K562 (cell line): ENCODE measurements at regions not wholly inside any gene's neighbourhood (a gene's known extent, or its start where the extent isn't known, plus 50 kb on each side); places are given as distances from the start of the nearest gene placed in this dataset.

Experiments used
- ATAC-seq: fragments of 200-7000 bp; cut with Tn5 transposase; 3 replicates; pipeline ENCODE4 v1.9.1; 2020; ENCODE audit warnings: moderate library complexity
- BruUV-seq: library from RNA; stranded (reverse); fragments of 400-500 nt; replicated peaks from 2 replicates; lab custom pipeline; 2021; lab: Mats Ljungman, UMichigan
- CTCF ChIA-PET: fragments of 300-600 bp; formaldehyde crosslinking; extraction: SDS; loops from one replicate; lab custom pipeline; 2021; ENCODE audit warnings: low intra/inter-chr PET ratio; lab: Yijun Ruan, JAX
- POLR2A ChIA-PET: fragments of 300-600, 350-650 bp; sonication (Branson Sonifier 250); formaldehyde crosslinking; extraction: SDS; loops from one replicate; lab custom pipeline; 2021; ENCODE audit warnings: antibody characterized with exemption, inconsistent platforms; lab: Yijun Ruan, JAX
- DNase-seq, 4 experiments: peaks; one replicate each; pipeline versions ENCODE4 v3.0.0 to v3.0.0-alpha.2; 2011 to 2018; ENCODE audit warnings: low spot score in 3 of 4, mixed read lengths in 3 of 4; ENCODE audit errors: extremely low read depth in 1 of 4
- FAIRE-seq: peaks from 2 replicates; lab custom pipeline; 2011; peaks lifted over from hg19 to GRCh38; lab: Jason Lieb, UNC
- H2AFZ ChIP-seq: 2 replicates; pipeline ENCODE4 v1.6.0; 2011; ENCODE audit warnings: low read depth, low read length, control low read depth, inconsistent platforms
- H3K27ac ChIP-seq: fragments of 200-600 bp; 3 replicates; pipeline ENCODE4 v1.8.0; 2011; ENCODE audit warnings: low read depth, mild to moderate bottlenecking, control low read depth, inconsistent platforms, low read length, moderate library complexity, mixed read lengths; ENCODE audit errors: extremely low read depth
- H3K27me3 ChIP-seq, 2 experiments: fragments of 300-600 bp in 1 of 2; 2 replicates in 1 of 2; 3 replicates in 1 of 2; pipeline versions ENCODE4 v1.6.0 to v1.8.0; 2011; ENCODE audit warnings: inconsistent platforms in 2 of 2, low read length in 2 of 2, mild to moderate bottlenecking in 1 of 2, mixed read lengths in 1 of 2, moderate library complexity in 1 of 2; ENCODE audit not compliant: control insufficient read depth in 2 of 2, insufficient read depth in 2 of 2
- H3K36me3 ChIP-seq: fragments of 300-600 bp; 3 replicates; pipeline ENCODE4 v1.8.0; 2011; ENCODE audit warnings: mild to moderate bottlenecking, low read length, inconsistent platforms; ENCODE audit not compliant: control insufficient read depth, insufficient read depth
- H3K4me1 ChIP-seq, 2 experiments: fragments of 200-600 bp in 1 of 2; replicated peaks in 1 of 2; 2 replicates in 1 of 2; 3 replicates in 1 of 2; pipeline versions ENCODE4 v1.5.1 to v1.8.0; 2011; ENCODE audit warnings: inconsistent platforms in 2 of 2, low read length in 2 of 2, mild to moderate bottlenecking in 1 of 2, mixed read lengths in 1 of 2, moderate library complexity in 1 of 2; ENCODE audit not compliant: control insufficient read depth in 2 of 2, insufficient read depth in 2 of 2
- H3K4me2 ChIP-seq: 2 replicates; pipeline ENCODE4 v1.6.1; 2011; ENCODE audit warnings: low read length, control low read depth, inconsistent platforms, mixed read lengths; ENCODE audit not compliant: insufficient read depth
- H3K4me3 ChIP-seq: fragments of 200-600 bp; sonication (generic), shearing (Covaris generic); 2 replicates; pipeline ENCODE4 v1.5.1; 2016; ENCODE audit warnings: control low read depth, inconsistent platforms
- H3K79me2 ChIP-seq: fragments of 200-600 bp; 3 replicates; pipeline ENCODE4 v1.8.0; 2011; ENCODE audit warnings: low read length, inconsistent platforms; ENCODE audit not compliant: control insufficient read depth, insufficient read depth
- H3K9ac ChIP-seq, 2 experiments: 2 replicates each; pipeline versions ENCODE4 v1.6.0 to v1.6.1; 2011; ENCODE audit warnings: low read depth in 2 of 2, low read length in 2 of 2, control low read depth in 1 of 2, inconsistent platforms in 1 of 2, mild to moderate bottlenecking in 1 of 2, mixed read lengths in 1 of 2; ENCODE audit not compliant: insufficient read depth in 1 of 2
- H3K9me1 ChIP-seq: one replicate; pipeline ENCODE4 v1.6.0; 2011; ENCODE audit warnings: inconsistent platforms, mild to moderate bottlenecking, low read length, moderate library complexity; ENCODE audit not compliant: control insufficient read depth, insufficient read depth
- H3K9me3 ChIP-seq: replicated peaks from 2 replicates; pipeline ENCODE4 v1.5.1; 2011; ENCODE audit warnings: low read depth, low read length, inconsistent platforms; ENCODE audit not compliant: control insufficient read depth, insufficient read depth
- H4K20me1 ChIP-seq: replicated peaks from 2 replicates; pipeline ENCODE4 v1.6.1; 2011; ENCODE audit warnings: low read length, inconsistent platforms, mixed read lengths; ENCODE audit not compliant: control insufficient read depth, insufficient read depth
- ARNT ChIP-seq, 2 experiments: fragments of 450-650 bp; IDR thresholded peaks; 2 replicates each; pipeline ENCODE4 v1.6.1; 2016; ENCODE audit warnings: mild to moderate bottlenecking in 1 of 2
- DPF2 ChIP-seq: fragments of 450-650 bp; IDR thresholded peaks from 2 replicates; pipeline ENCODE4 v1.6.1; 2016
- FOXJ2 ChIP-seq: fragments of 200-800 bp; sonication (Bioruptor generic); IDR thresholded peaks from 2 replicates; pipeline ENCODE4 v1.6.1; 2016; ENCODE audit warnings: missing genetic modification characterization, missing compliant biosample characterization
- GTF2F1 ChIP-seq: IDR thresholded peaks from 2 replicates; pipeline ENCODE4 v1.6.1; 2011; ENCODE audit warnings: low read depth, low read length, improper control_type of control experiment
- KLF13 ChIP-seq: fragments of 450-650 bp; IDR thresholded peaks from 2 replicates; pipeline ENCODE4 v1.6.1; 2016; ENCODE audit warnings: missing genetic modification characterization, low read depth, mild to moderate bottlenecking, missing compliant biosample characterization, moderate library complexity, borderline replicate concordance
- MEF2A ChIP-seq: IDR thresholded peaks from 2 replicates; pipeline ENCODE4 v1.6.1; 2011; ENCODE audit warnings: low read depth, mild to moderate bottlenecking, low read length, moderate library complexity; ENCODE audit not compliant: control insufficient read depth
- MYC ChIP-seq, 2 experiments: fragments of 250-450 bp in 1 of 2; sonication (Bioruptor Pico) in 1 of 2; IDR thresholded peaks; 2 replicates each; pipeline versions ENCODE4 v1.5.1 to v1.6.1; 2012 to 2021; ENCODE audit warnings: low read depth in 2 of 2, borderline replicate concordance in 1 of 2, improper control_type of control experiment in 1 of 2, low read length in 1 of 2, mild to moderate bottlenecking in 1 of 2, moderate library complexity in 1 of 2
- NONO ChIP-seq, 2 experiments: fragments of 200-400 bp in 1 of 2; fragments of 450-650 bp in 1 of 2; formaldehyde crosslinking in 1 of 2; IDR thresholded peaks; 2 replicates each; pipeline ENCODE4 v1.6.1; 2017; ENCODE audit warnings: low read depth in 2 of 2, mild to moderate bottlenecking in 2 of 2, moderate library complexity in 2 of 2, low read length in 1 of 2
- SAFB ChIP-seq: fragments of 200-400 bp; formaldehyde crosslinking; IDR thresholded peaks from 2 replicates; pipeline ENCODE4 v1.6.1; 2017; ENCODE audit warnings: low read depth, low read length, borderline replicate concordance
- SIX5 ChIP-seq, 2 experiments: IDR thresholded peaks; 2 replicates each; pipeline ENCODE4 v1.6.1; 2011; ENCODE audit warnings: low read length in 2 of 2, borderline replicate concordance in 1 of 2, low read depth in 1 of 2, mild to moderate bottlenecking in 1 of 2, moderate library complexity in 1 of 2; ENCODE audit not compliant: insufficient read depth in 1 of 2
- TCF3 ChIP-seq: sonication (generic); formaldehyde crosslinking; IDR thresholded peaks from 2 replicates; pipeline ENCODE4 v1.4.0; 2020; ENCODE audit warnings: mild to moderate bottlenecking, missing genetic modification reagents
- TEAD1 ChIP-seq, 2 experiments: fragments of 450-650 bp in 1 of 2; sonication (generic) in 1 of 2; formaldehyde crosslinking; IDR thresholded peaks; 2 replicates each; pipeline versions ENCODE4 v1.4.0 to v1.8.0; 2020 to 2022; ENCODE audit warnings: mild to moderate bottlenecking in 2 of 2, missing genetic modification reagents in 1 of 2
- TEAD2 ChIP-seq: fragments of 450-650 bp; IDR thresholded peaks from 2 replicates; pipeline ENCODE4 v1.6.1; 2016; ENCODE audit warnings: missing genetic modification characterization, control low read depth, missing compliant biosample characterization
- ZKSCAN3 ChIP-seq: fragments of 250-450 bp; sonication (Bioruptor Pico); IDR thresholded peaks from 2 replicates; pipeline ENCODE4 v1.4.0; 2020
- ZNF282 ChIP-seq: sonication (generic); formaldehyde crosslinking; IDR thresholded peaks from 2 replicates; pipeline ENCODE4 v1.8.1; 2023; ENCODE audit warnings: missing genetic modification reagents
- ZNF830 ChIP-seq: fragments of 250-450 bp; sonication (Bioruptor Pico); IDR thresholded peaks from 2 replicates; pipeline ENCODE4 v1.5.0; 2021; ENCODE audit warnings: mild to moderate bottlenecking
- WGBS: fragments of 100-300 bp; shearing (Covaris generic); methylation state at CpG from one replicate; pipeline ENCODE4 v1.1.6; 2016; ENCODE audit warnings: low coverage, mixed read lengths; ENCODE audit not compliant: insufficient coverage; ENCODE audit errors: missing lambda C conversion rate; 5-methylcytosine and 5-hydroxymethylcytosine counted together
- in situ Hi-C: fragments of 300-500 bp; cut with MboI; formaldehyde crosslinking; loops from 4 replicates; pipeline ENCODE4 v1.15.0; 2018; ENCODE audit warnings: inconsistent platforms, mixed read lengths
- intact Hi-C: fragments of 100-400 bp; cut with micrococcal nuclease; formaldehyde crosslinking; loops from 2 replicates; pipeline ENCODE4 v1.14.2; 2022
- TF ChIP-seq, protein P1 (sequence below): sonication (generic); formaldehyde crosslinking; IDR thresholded peaks from 2 replicates; pipeline ENCODE4 v1.8.1; 2023; ENCODE audit warnings: mild to moderate bottlenecking, missing genetic modification reagents

GRCh38 chr5:105380126-105380525 lies 1817.5 kb upstream of the NUDT12 start:
- intact Hi-C loops: no loop called here
- no TSS peak for BruUV-seq
- peaks cover 21% of the 10 kb centered on the region; the same call in 2 of the 3 replicates for H3K79me2 ChIP-seq
- ChIA-PET CTCF (no interaction called here), POLR2A (no interaction called here)
- H3K9me3 ChIP-seq: peaks cover 3% of the 10 kb centered on the region; the same call in 1 of the 2 replicates
- no peaks in the 10 kb centered on the region for H3K27me3 ChIP-seq
- H3K4me2 ChIP-seq: no peak overlapping the region
- TF ChIP-seq TEAD1 (CRISPR knock-in tag; IDR thresholded peaks at IDR 0.05) (no peak), MYC (IDR thresholded peaks at IDR 0.05; ENCODE audit: low read depth, low read length) (no peak), MYC (CRISPR knock-in tag; IDR thresholded peaks at IDR 0.05; ENCODE audit: borderline replicate concordance, low read depth) (no peak), SAFB (no peak), ZKSCAN3 (CRISPR knock-in tag) (no peak), MEF2A (no peak), TEAD2 (tag) (no peak), FOXJ2 (tag) (no peak), SIX5 (IDR thresholded peaks at IDR 0.05; ENCODE audit: borderline replicate concordance in 1 of 2, insufficient read depth in 1 of 2, low read depth in 1 of 2, low read length in 2 of 2) (no peak), ARNT (IDR thresholded peaks at IDR 0.05) (no peak), TCF3 (CRISPR knock-in tag) (no peak), GTF2F1 (no peak), KLF13 (tag) (no peak), DPF2 (no peak), ZNF830 (CRISPR knock-in tag) (no peak), ZNF282 (CRISPR knock-in tag) (no peak), NONO (IDR thresholded peaks at IDR 0.05; ENCODE audit: low read depth in 2 of 2, low read length in 1 of 2) (no peak)
- TF ChIP-seq, protein P1, sequence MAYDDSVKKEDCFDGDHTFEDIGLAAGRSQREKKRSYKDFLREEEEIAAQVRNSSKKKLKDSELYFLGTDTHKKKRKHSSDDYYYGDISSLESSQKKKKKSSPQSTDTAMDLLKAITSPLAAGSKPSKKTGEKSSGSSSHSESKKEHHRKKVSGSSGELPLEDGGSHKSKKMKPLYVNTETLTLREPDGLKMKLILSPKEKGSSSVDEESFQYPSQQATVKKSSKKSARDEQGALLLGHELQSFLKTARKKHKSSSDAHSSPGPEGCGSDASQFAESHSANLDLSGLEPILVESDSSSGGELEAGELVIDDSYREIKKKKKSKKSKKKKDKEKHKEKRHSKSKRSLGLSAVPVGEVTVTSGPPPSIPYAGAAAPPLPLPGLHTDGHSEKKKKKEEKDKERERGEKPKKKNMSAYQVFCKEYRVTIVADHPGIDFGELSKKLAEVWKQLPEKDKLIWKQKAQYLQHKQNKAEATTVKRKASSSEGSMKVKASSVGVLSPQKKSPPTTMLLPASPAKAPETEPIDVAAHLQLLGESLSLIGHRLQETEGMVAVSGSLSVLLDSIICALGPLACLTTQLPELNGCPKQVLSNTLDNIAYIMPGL (CRISPR knock-in tag): no peak
- no peak overlapping the region for H3K9ac ChIP-seq
- H3K4me3 ChIP-seq: no peak overlapping the region
- ATAC-seq (no peak), FAIRE-seq (no peak), DNase-seq (no peak)
- no peak overlapping the region for H2AFZ ChIP-seq
- H4K20me1 ChIP-seq: no peaks in the 10 kb centered on the region
- no peaks in the 10 kb centered on the region for H3K4me1 ChIP-seq
- no peaks in the 10 kb centered on the region for H3K9me1 ChIP-seq
- H3K27ac ChIP-seq: no peak overlapping the region
- 60% methylated on average over 1 of the region's 1 CpG for WGBS
- peaks cover 9% of the 10 kb centered on the region; the same call in 1 of the 3 replicates for H3K36me3 ChIP-seq
- in situ Hi-C loops: no loop called here
